ENCODE measurements at regions not wholly inside any gene's neighbourhood (a gene's known extent, or its start where the extent isn't known, plus 50 kb on each side); places are given as distances from the start of the nearest gene placed in this dataset.

GRCh38 chr3:94862703-94863102, 799.8 kb downstream of the NSUN3 start:
- TF ChIP-seq, protein P1, sequence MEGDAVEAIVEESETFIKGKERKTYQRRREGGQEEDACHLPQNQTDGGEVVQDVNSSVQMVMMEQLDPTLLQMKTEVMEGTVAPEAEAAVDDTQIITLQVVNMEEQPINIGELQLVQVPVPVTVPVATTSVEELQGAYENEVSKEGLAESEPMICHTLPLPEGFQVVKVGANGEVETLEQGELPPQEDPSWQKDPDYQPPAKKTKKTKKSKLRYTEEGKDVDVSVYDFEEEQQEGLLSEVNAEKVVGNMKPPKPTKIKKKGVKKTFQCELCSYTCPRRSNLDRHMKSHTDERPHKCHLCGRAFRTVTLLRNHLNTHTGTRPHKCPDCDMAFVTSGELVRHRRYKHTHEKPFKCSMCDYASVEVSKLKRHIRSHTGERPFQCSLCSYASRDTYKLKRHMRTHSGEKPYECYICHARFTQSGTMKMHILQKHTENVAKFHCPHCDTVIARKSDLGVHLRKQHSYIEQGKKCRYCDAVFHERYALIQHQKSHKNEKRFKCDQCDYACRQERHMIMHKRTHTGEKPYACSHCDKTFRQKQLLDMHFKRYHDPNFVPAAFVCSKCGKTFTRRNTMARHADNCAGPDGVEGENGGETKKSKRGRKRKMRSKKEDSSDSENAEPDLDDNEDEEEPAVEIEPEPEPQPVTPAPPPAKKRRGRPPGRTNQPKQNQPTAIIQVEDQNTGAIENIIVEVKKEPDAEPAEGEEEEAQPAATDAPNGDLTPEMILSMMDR (IDR thresholded peaks at IDR 0.05; ENCODE audit: low read depth, low read length), result peak; percentile 52
- TF ChIP-seq MAX (IDR thresholded peaks at IDR 0.05; ENCODE audit: low read depth, low read length) (no peak), POLR2A (IDR thresholded peaks at IDR 0.05; ENCODE audit: extremely low read depth, insufficient read length) (no peak)
